ENCODE measurements at regions not wholly inside any gene's neighbourhood (a gene's known extent, or its start where the extent isn't known, plus 50 kb on each side); places are given as distances from the start of the nearest gene placed in this dataset.

DNA sequence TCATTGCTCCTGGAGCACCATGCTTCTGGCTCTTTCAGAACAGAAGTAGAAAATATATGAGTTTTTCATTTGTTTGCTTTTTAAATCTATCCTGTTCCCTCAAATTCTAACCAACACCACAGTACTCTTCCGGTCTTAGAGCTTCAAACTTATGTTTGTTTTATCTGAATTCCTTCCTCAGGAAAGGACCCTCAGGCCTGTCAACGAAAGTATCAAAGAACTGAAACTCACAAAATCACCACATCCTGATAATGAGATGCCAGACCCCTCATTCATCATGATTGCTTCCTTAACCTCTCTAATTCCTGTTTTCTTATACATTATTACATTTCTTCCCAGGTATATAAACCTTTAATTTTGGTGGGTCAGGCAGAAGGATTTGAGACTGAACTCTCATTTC, 135.2 kb downstream of the BMS1 start:
- intact Hi-C loops (cut with micrococcal nuclease) = no loop called here
- peaks cover 1 to 7% (median 3%) of the 10 kb centered on the region in 3 donors for H3K9me3 ChIP-seq (ENCODE audit: control extremely low read depth in 1 of 3, control insufficient read depth in 2 of 3, insufficient read depth in 1 of 3, low read length in 2 of 3)
- H3K4me3 ChIP-seq (ENCODE audit: control extremely low read depth in 1 of 5, extremely low read depth in 1 of 5, insufficient read depth in 1 of 5, low read depth in 2 of 5, low read length in 4 of 5) = no peak overlapping the region
- TF ChIP-seq, protein P1, sequence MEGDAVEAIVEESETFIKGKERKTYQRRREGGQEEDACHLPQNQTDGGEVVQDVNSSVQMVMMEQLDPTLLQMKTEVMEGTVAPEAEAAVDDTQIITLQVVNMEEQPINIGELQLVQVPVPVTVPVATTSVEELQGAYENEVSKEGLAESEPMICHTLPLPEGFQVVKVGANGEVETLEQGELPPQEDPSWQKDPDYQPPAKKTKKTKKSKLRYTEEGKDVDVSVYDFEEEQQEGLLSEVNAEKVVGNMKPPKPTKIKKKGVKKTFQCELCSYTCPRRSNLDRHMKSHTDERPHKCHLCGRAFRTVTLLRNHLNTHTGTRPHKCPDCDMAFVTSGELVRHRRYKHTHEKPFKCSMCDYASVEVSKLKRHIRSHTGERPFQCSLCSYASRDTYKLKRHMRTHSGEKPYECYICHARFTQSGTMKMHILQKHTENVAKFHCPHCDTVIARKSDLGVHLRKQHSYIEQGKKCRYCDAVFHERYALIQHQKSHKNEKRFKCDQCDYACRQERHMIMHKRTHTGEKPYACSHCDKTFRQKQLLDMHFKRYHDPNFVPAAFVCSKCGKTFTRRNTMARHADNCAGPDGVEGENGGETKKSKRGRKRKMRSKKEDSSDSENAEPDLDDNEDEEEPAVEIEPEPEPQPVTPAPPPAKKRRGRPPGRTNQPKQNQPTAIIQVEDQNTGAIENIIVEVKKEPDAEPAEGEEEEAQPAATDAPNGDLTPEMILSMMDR (IDR thresholded peaks at IDR 0.05) = no peak
- no peak for TF ChIP-seq EZH2 (IDR thresholded peaks at IDR 0.05; ENCODE audit: borderline replicate concordance, insufficient read depth, low read depth, low read length, poor library complexity, severe bottlenecking)
- CTCF ChIA-PET = no interaction called here
- ATAC-seq (ENCODE audit: low read depth) (no peak), DNase-seq (no peak)
- Mint-ChIP-seq H3K9me3 (ENCODE audit: insufficient read depth) (peaks cover 7% of the 10 kb centered on the region), H3K27me3 (no peaks in the 10 kb centered on the region), H3K4me1 (no peaks in the 10 kb centered on the region), H3K27ac (no peak overlapping the region), H3K4me3 (no peak overlapping the region)
- H3K79me2 ChIP-seq (ENCODE audit: control insufficient read depth, insufficient read depth, low read length) = no peaks in the 10 kb centered on the region
- H3K27ac ChIP-seq (ENCODE audit: low read length in 2 of 2) = no peak overlapping the region
- WGBS (ENCODE audit: insufficient coverage) = 0% methylated on average over 2 of the region's 2 CpGs
- H3K4me2 ChIP-seq (replicated peaks; ENCODE audit: low read depth, low read length, poor library complexity, severe bottlenecking) = no peak overlapping the region
- no peak overlapping the region for H2AFZ ChIP-seq (ENCODE audit: insufficient read depth, low read depth, low read length, poor library complexity, severe bottlenecking)
- no peaks in the 10 kb centered on the region for H4K20me1 ChIP-seq (ENCODE audit: control insufficient read depth, insufficient read depth, low read length, poor library complexity, severe bottlenecking)
- H3K4me1 ChIP-seq (ENCODE audit: control insufficient read depth in 2 of 2, insufficient read depth in 2 of 2, low read length in 2 of 2) = no peaks in the 10 kb centered on the region
- H3K36me3 ChIP-seq (replicated peaks in 1 of 2; ENCODE audit: control extremely low read depth in 1 of 2, control insufficient read depth in 1 of 2, extremely low read depth in 1 of 2, insufficient read depth in 2 of 2, low read length in 1 of 2) = no peaks in the 10 kb centered on the region
- no peak overlapping the region for H3K9ac ChIP-seq (ENCODE audit: low read length)
- POLR2A ChIA-PET = no interaction called here
- H3K27me3 ChIP-seq (replicated peaks in 1 of 4; ENCODE audit: control extremely low read depth in 1 of 4, control insufficient read depth in 3 of 4, insufficient read depth in 4 of 4, low read length in 3 of 4) = no peaks in the 10 kb centered on the region

DNA sequence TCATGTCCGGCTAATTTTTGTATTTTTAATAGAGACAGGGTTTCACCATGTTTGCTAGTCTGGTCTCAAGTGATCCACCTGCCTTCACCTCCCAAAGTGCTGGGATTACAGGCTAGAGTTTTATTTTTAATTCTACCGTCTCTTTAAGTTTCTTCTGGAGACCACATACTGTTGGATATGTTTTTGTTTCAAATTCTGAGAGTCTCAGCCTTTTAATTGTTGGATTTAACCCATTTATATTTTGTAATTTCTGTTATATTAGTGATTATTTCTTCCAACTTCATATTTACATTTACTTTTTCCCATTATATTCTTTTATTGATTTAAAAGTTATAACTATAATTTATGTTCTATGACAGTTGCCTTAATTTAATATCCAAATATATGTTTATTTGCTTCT, 139.4 kb downstream of the BMS1 start:
- POLR2A ChIA-PET = no interaction called here

More for the DNA sequence above, 139.4 kb downstream of the BMS1 start:
- no peak overlapping the region for H3K4me3 ChIP-seq (ENCODE audit: control extremely low read depth in 1 of 5, extremely low read depth in 1 of 5, insufficient read depth in 1 of 5, low read depth in 2 of 5, low read length in 4 of 5)
- Mint-ChIP-seq H3K9me3 (ENCODE audit: insufficient read depth) (peaks cover 3% of the 10 kb centered on the region), H3K27me3 (peaks cover under 1% of the 10 kb centered on the region), H3K4me1 (no peaks in the 10 kb centered on the region), H3K27ac (no peak overlapping the region), H3K4me3 (no peak overlapping the region)
- no peaks in the 10 kb centered on the region for H3K27me3 ChIP-seq (replicated peaks in 1 of 4; ENCODE audit: control extremely low read depth in 1 of 4, control insufficient read depth in 3 of 4, insufficient read depth in 4 of 4, low read length in 3 of 4)
- DNase-seq = no peak
- no peaks in the 10 kb centered on the region for H3K4me1 ChIP-seq (ENCODE audit: control insufficient read depth in 2 of 2, insufficient read depth in 2 of 2, low read length in 2 of 2)
- no peak for TF ChIP-seq EZH2 (IDR thresholded peaks at IDR 0.05; ENCODE audit: borderline replicate concordance, insufficient read depth, low read depth, low read length, poor library complexity, severe bottlenecking)
- TF ChIP-seq, protein P1 (IDR thresholded peaks at IDR 0.05) = no peak
- CTCF ChIA-PET = no interaction called here
- H3K9ac ChIP-seq (ENCODE audit: low read length) = no peak overlapping the region
- peaks cover 0 to 3% (median 1%) of the 10 kb centered on the region in 3 donors for H3K9me3 ChIP-seq (ENCODE audit: control extremely low read depth in 1 of 3, control insufficient read depth in 2 of 3, insufficient read depth in 1 of 3, low read length in 2 of 3)
- intact Hi-C loops (cut with micrococcal nuclease) = no loop called here
- no peak overlapping the region for H3K4me2 ChIP-seq (replicated peaks; ENCODE audit: low read depth, low read length, poor library complexity, severe bottlenecking)
- no peaks in the 10 kb centered on the region for H4K20me1 ChIP-seq (ENCODE audit: control insufficient read depth, insufficient read depth, low read length, poor library complexity, severe bottlenecking)
- no CpG with 5 or more reads among the region's 2 CpGs for WGBS (ENCODE audit: insufficient coverage)
- H2AFZ ChIP-seq (ENCODE audit: insufficient read depth, low read depth, low read length, poor library complexity, severe bottlenecking) = no peak overlapping the region
- ATAC-seq (ENCODE audit: low read depth) = no peak
- H3K27ac ChIP-seq (ENCODE audit: low read length in 2 of 2) = no peak overlapping the region
- no peaks in the 10 kb centered on the region for H3K79me2 ChIP-seq (ENCODE audit: control insufficient read depth, insufficient read depth, low read length)
- H3K36me3 ChIP-seq (replicated peaks in 1 of 2; ENCODE audit: control extremely low read depth in 1 of 2, control insufficient read depth in 1 of 2, extremely low read depth in 1 of 2, insufficient read depth in 2 of 2, low read length in 1 of 2) = no peaks in the 10 kb centered on the region
